Caco-2 (cell line): ENCODE measurements at regions not wholly inside any gene's neighbourhood (a gene's known extent, or its start where the extent isn't known, plus 50 kb on each side); places are given as distances from the start of the nearest gene placed in this dataset.

Experiments used
- BruUV-seq: library from RNA; stranded (reverse); fragments of 400-500 nt; replicated peaks from 2 replicates; lab custom pipeline; 2021; lab: Mats Ljungman, UMichigan
- CTCF ChIA-PET: fragments of 300-600 bp; sonication (Branson Sonifier 250); formaldehyde crosslinking; loops from one replicate; lab custom pipeline; 2022; ENCODE audit warnings: antibody characterized with exemption; lab: Charles Lee
- POLR2A ChIA-PET: fragments of 300-600 bp; sonication (Branson Sonifier 250); formaldehyde crosslinking; loops from one replicate; lab custom pipeline; 2022; ENCODE audit warnings: antibody characterized with exemption; lab: Charles Lee
- DNase-seq, 2 experiments: peaks; one replicate each; pipeline versions ENCODE4 v3.0.0 to v3.0.0-alpha.2; 2020 to 2022
- H3K27me3 ChIP-seq: replicated peaks from 2 replicates; pipeline ENCODE4 v1.6.0; 2011; ENCODE audit warnings: low read length; ENCODE audit not compliant: control insufficient read depth, insufficient read depth
- H3K36me3 ChIP-seq: 2 replicates; pipeline ENCODE4 v1.5.1; 2011; ENCODE audit warnings: low read length; ENCODE audit not compliant: control insufficient read depth, insufficient read depth
- H3K4me1 ChIP-seq: fragments of 250-450 bp; sonication (Bioruptor Pico); 2 replicates; pipeline ENCODE4 v1.5.1; 2020; ENCODE audit warnings: mild to moderate bottlenecking
- H3K4me3 ChIP-seq: 2 replicates; pipeline ENCODE4 v1.5.1; 2011; ENCODE audit warnings: low read depth, mild to moderate bottlenecking, control low read depth, low read length
- H3K9me3 ChIP-seq: fragments of 250-450 bp; sonication (Bioruptor Pico); 2 replicates; pipeline ENCODE4 v1.5.1; 2020; ENCODE audit warnings: mild to moderate bottlenecking, moderate library complexity
- H3K27ac Mint-ChIP-seq: one replicate; pipeline ENCODE4 v1.8.0; 2022; ENCODE audit warnings: mixed read lengths; ENCODE audit not compliant: unreplicated experiment
- H3K27me3 Mint-ChIP-seq: one replicate; pipeline ENCODE4 v1.8.0; 2022; ENCODE audit warnings: mixed read lengths; ENCODE audit not compliant: insufficient read depth, unreplicated experiment
- H3K36me3 Mint-ChIP-seq: one replicate; pipeline ENCODE4 v1.8.0; 2022; ENCODE audit warnings: mild to moderate bottlenecking, mixed read lengths; ENCODE audit not compliant: insufficient read depth, unreplicated experiment
- H3K4me1 Mint-ChIP-seq: one replicate; pipeline ENCODE4 v1.8.0; 2022; ENCODE audit warnings: low read depth, mixed read lengths; ENCODE audit not compliant: unreplicated experiment
- H3K4me3 Mint-ChIP-seq: one replicate; pipeline ENCODE4 v1.8.0; 2022; ENCODE audit warnings: mild to moderate bottlenecking, moderate library complexity, mixed read lengths; ENCODE audit not compliant: unreplicated experiment
- H3K9me3 Mint-ChIP-seq: one replicate; pipeline ENCODE4 v1.8.0; 2022; ENCODE audit warnings: mixed read lengths; ENCODE audit not compliant: unreplicated experiment
- intact Hi-C: fragments of 100-400 bp; cut with micrococcal nuclease; formaldehyde crosslinking; loops from one replicate; pipeline ENCODE4 v1.10.0; 2022; ENCODE audit not compliant: unreplicated experiment
- TF ChIP-seq, protein P1 (sequence below), 2 experiments: fragments of 200-600 bp in 1 of 2; IDR thresholded peaks; 1 replicate in 1 of 2; 2 replicates in 1 of 2; pipeline versions ENCODE4 v1.5.1 to v1.8.0; 2011 to 2022; ENCODE audit warnings: antibody characterized with exemption in 1 of 2, control low read depth in 1 of 2, inconsistent platforms in 1 of 2, low read depth in 1 of 2, low read length in 1 of 2, mild to moderate bottlenecking in 1 of 2, moderate library complexity in 1 of 2; ENCODE audit not compliant: insufficient read depth in 1 of 2, severe bottlenecking in 1 of 2, unreplicated experiment in 1 of 2

DNA sequence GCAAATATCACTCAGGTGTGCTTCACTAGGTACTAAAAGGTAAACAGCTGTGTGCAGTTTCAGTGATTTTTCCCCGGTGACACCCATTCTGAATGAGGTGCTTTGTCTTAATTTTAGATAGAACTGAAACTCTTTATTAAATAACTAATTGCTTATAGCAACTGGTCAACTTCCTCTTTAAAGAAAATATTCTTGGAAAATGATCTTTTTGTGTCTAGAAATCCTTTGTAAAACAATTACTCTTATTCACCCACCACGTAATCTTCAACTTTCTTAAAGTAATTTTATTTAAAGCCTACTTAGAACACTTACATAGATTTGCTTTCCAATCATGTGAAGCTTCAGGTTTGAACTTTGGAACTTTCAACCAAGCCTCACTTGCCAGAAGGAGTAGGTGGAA, 57.9 kb upstream of the RMDN2 start:
- H3K4me3 Mint-ChIP-seq = no peak overlapping the region
- no TSS peak for BruUV-seq
- Histone ChIP-seq H3K4me1 (peaks cover 16% of the 10 kb centered on the region), H3K36me3 (no peaks in the 10 kb centered on the region), H3K9me3 (no peaks in the 10 kb centered on the region), H3K4me3 (no peak overlapping the region), H3K27me3 (no peaks in the 10 kb centered on the region)
- intact Hi-C loops = no loop called here
- CTCF ChIA-PET = interaction anchor here (1.3 kb wide), 1 partner anchor 10 kb away, joined by 3 read pairs; no protein-coding TSS in a partner anchor
- peaks cover 12% of the 10 kb centered on the region for H3K27me3 Mint-ChIP-seq
- no peak for DNase-seq
- no peaks in the 10 kb centered on the region for H3K36me3 Mint-ChIP-seq
- H3K4me1 Mint-ChIP-seq = no peaks in the 10 kb centered on the region
- TF ChIP-seq, protein P1, sequence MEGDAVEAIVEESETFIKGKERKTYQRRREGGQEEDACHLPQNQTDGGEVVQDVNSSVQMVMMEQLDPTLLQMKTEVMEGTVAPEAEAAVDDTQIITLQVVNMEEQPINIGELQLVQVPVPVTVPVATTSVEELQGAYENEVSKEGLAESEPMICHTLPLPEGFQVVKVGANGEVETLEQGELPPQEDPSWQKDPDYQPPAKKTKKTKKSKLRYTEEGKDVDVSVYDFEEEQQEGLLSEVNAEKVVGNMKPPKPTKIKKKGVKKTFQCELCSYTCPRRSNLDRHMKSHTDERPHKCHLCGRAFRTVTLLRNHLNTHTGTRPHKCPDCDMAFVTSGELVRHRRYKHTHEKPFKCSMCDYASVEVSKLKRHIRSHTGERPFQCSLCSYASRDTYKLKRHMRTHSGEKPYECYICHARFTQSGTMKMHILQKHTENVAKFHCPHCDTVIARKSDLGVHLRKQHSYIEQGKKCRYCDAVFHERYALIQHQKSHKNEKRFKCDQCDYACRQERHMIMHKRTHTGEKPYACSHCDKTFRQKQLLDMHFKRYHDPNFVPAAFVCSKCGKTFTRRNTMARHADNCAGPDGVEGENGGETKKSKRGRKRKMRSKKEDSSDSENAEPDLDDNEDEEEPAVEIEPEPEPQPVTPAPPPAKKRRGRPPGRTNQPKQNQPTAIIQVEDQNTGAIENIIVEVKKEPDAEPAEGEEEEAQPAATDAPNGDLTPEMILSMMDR (IDR thresholded peaks at IDR 0.05; ENCODE audit: insufficient read depth in 1 of 2, low read depth in 1 of 2, low read length in 1 of 2, severe bottlenecking in 1 of 2, unreplicated experiment in 1 of 2) = no peak
- no peak overlapping the region for H3K27ac Mint-ChIP-seq
- POLR2A ChIA-PET = interaction anchor here (0.6 kb wide), 1 partner anchor 213 kb away, joined by 4 read pairs; no protein-coding TSS in a partner anchor
- H3K9me3 Mint-ChIP-seq = no peaks in the 10 kb centered on the region

DNA sequence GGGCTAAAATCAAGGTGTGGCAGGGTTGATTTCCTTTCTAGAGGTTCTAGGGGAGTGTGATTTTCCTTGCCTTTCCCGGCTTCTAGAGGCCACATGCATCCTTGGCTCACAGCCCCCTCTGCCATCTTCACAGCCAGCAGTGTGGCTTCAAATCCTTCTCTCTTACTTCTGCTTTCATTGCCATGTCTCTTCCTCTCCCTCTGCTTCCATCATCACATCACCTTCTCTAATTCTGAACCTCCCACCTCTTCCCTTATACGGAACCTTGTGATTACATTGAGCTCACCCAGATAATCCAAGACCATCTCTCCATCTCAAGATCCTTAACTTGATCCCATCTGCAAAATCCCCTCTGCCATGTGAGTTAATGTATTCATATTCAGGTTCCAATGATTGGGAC, 56.2 kb upstream of the RMDN2 start:
- Histone ChIP-seq H3K4me3 (no peak overlapping the region), H3K36me3 (no peaks in the 10 kb centered on the region), H3K9me3 (no peaks in the 10 kb centered on the region), H3K4me1 (peaks cover 16% of the 10 kb centered on the region), H3K27me3 (no peaks in the 10 kb centered on the region)
- H3K9me3 Mint-ChIP-seq = no peaks in the 10 kb centered on the region
- ChIA-PET CTCF (interaction anchor here (1.0 kb wide), 1 partner anchor 8 kb away, joined by 4 read pairs; no protein-coding TSS in a partner anchor), POLR2A (no interaction called here)
- no peak overlapping the region for H3K4me3 Mint-ChIP-seq
- H3K27me3 Mint-ChIP-seq = peaks cover 2% of the 10 kb centered on the region
- intact Hi-C loops = no loop called here
- TF ChIP-seq, protein P1 (IDR thresholded peaks at IDR 0.05; ENCODE audit: insufficient read depth in 1 of 2, low read depth in 1 of 2, low read length in 1 of 2, severe bottlenecking in 1 of 2, unreplicated experiment in 1 of 2) = no peak
- H3K36me3 Mint-ChIP-seq = no peaks in the 10 kb centered on the region
- H3K4me1 Mint-ChIP-seq = no peaks in the 10 kb centered on the region
- H3K27ac Mint-ChIP-seq = no peak overlapping the region
- no TSS peak for BruUV-seq
- no peak for DNase-seq

DNA sequence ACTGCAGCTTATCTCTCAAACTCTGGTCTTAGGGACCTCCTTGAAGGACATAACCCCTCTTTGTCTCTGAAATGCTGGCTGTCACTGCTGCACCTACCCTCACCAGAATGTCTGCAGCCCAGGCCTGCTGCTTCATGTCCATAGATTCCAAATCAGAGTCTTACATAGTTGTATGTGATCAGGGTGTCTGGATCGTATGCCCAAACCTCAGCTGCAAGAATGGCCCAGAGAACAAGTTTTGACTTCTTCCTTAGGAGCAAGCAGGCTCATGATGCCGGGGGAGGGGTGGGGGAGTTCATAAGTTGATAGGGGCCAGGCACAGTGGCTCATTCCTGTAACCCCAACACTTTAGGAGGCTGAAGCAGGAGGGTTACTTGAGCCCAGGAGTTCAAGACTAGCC, 55.8 kb upstream of the RMDN2 start:
- no peaks in the 10 kb centered on the region for H3K9me3 ChIP-seq
- Mint-ChIP-seq H3K4me1 (peaks cover 2% of the 10 kb centered on the region), H3K27me3 (no peaks in the 10 kb centered on the region), H3K9me3 (no peaks in the 10 kb centered on the region), H3K36me3 (no peaks in the 10 kb centered on the region), H3K27ac (no peak overlapping the region), H3K4me3 (no peak overlapping the region)
- H3K4me3 ChIP-seq = no peak overlapping the region
- peaks cover 16% of the 10 kb centered on the region for H3K4me1 ChIP-seq
- POLR2A ChIA-PET = no interaction called here
- no TSS peak for BruUV-seq
- DNase-seq = no peak
- intact Hi-C loops = no loop called here
- CTCF ChIA-PET = interaction anchor here (1.0 kb wide), 1 partner anchor 8 kb away, joined by 4 read pairs; no protein-coding TSS in a partner anchor
- H3K27me3 ChIP-seq = no peaks in the 10 kb centered on the region
- no peaks in the 10 kb centered on the region for H3K36me3 ChIP-seq
- TF ChIP-seq, protein P1 (IDR thresholded peaks at IDR 0.05; ENCODE audit: insufficient read depth in 1 of 2, low read depth in 1 of 2, low read length in 1 of 2, severe bottlenecking in 1 of 2, unreplicated experiment in 1 of 2) = no peak
